Neural progenitor cell (in vitro differentiated cells): ENCODE measurements at regions not wholly inside any gene's neighbourhood (a gene's known extent, or its start where the extent isn't known, plus 50 kb on each side); places are given as distances from the start of the nearest gene placed in this dataset.
A peak's percentile ranks its signal among the peaks of the same experiment; 100 is the strongest.

Source experiments
- DNase-seq: peaks from one replicate; pipeline ENCODE4 v3.0.0-alpha.2; 2016; ENCODE audit warnings: low spot score
- H2AFZ ChIP-seq: fragments of 200-600 bp; sonication (generic); replicated peaks from 2 replicates; pipeline ENCODE4 v1.6.1; 2016; ENCODE audit warnings: antibody characterized with exemption
- H3F3A ChIP-seq: fragments of 200-600 bp; sonication (generic); 2 replicates; pipeline ENCODE4 v1.6.1; 2016; ENCODE audit warnings: antibody characterized with exemption, low read depth
- H3K27ac ChIP-seq: fragments of 200-600 bp; sonication (generic); 2 replicates; pipeline ENCODE4 v1.5.1; 2016; ENCODE audit warnings: mild to moderate bottlenecking
- H3K27me3 ChIP-seq: fragments of 200-600 bp; sonication (generic); 2 replicates; pipeline ENCODE4 v1.6.1; 2016; ENCODE audit warnings: mild to moderate bottlenecking, moderate library complexity
- H3K36me3 ChIP-seq: fragments of 200-600 bp; sonication (generic); 2 replicates; pipeline ENCODE4 v1.5.1; 2016
- H3K4me1 ChIP-seq: fragments of 200-600 bp; sonication (generic); 2 replicates; pipeline ENCODE4 v1.6.1; 2016; ENCODE audit warnings: mixed run types
- H3K4me2 ChIP-seq: fragments of 200-600 bp; sonication (generic); 2 replicates; pipeline ENCODE4 v1.6.1; 2016
- H3K4me3 ChIP-seq: fragments of 200-600 bp; sonication (generic); 2 replicates; pipeline ENCODE4 v1.5.1; 2016
- H3K79me2 ChIP-seq: fragments of 200-600 bp; sonication (generic); 2 replicates; pipeline ENCODE4 v1.6.1; 2016; ENCODE audit warnings: low read depth
- H3K9ac ChIP-seq: fragments of 200-600 bp; sonication (generic); 2 replicates; pipeline ENCODE4 v1.6.1; 2016
- H3K9me3 ChIP-seq: fragments of 200-600 bp; sonication (generic); 2 replicates; pipeline ENCODE4 v1.5.1; 2016; ENCODE audit warnings: low read depth
- H4K20me1 ChIP-seq: fragments of 200-600 bp; sonication (generic); 2 replicates; pipeline ENCODE4 v1.6.1; 2016; ENCODE audit warnings: low read depth
- H3K27ac Mint-ChIP-seq: 3 replicates; pipeline ENCODE4 v1.8.0; 2021; ENCODE audit warnings: mixed read lengths
- H3K27me3 Mint-ChIP-seq: 2 replicates; pipeline ENCODE4 v1.8.0; 2022; ENCODE audit warnings: low read depth, mild to moderate bottlenecking, inconsistent platforms, moderate library complexity, mixed read lengths; ENCODE audit not compliant: insufficient read depth
- H3K36me3 Mint-ChIP-seq: 3 replicates; pipeline ENCODE4 v1.8.0; 2021; ENCODE audit warnings: mixed read lengths
- H3K4me1 Mint-ChIP-seq: 3 replicates; pipeline ENCODE4 v1.8.0; 2021; ENCODE audit warnings: mixed read lengths
- H3K4me3 Mint-ChIP-seq: 3 replicates; pipeline ENCODE4 v1.8.0; 2021; ENCODE audit warnings: mild to moderate bottlenecking, moderate library complexity, mixed read lengths
- H3K9me3 Mint-ChIP-seq: 3 replicates; pipeline ENCODE4 v1.8.0; 2020; ENCODE audit warnings: mixed read lengths
- EZH2 ChIP-seq: fragments of 200-600 bp; sonication (generic); IDR thresholded peaks from 2 replicates; pipeline ENCODE4 v1.6.1; 2017; ENCODE audit warnings: antibody characterized with exemption, mild to moderate bottlenecking, moderate library complexity
- EZH2phosphoT487 ChIP-seq: fragments of 200-600 bp; sonication (generic); IDR thresholded peaks from 2 replicates; pipeline ENCODE4 v1.6.1; 2017; ENCODE audit warnings: antibody characterized with exemption
- TF ChIP-seq, protein P1 (sequence below): fragments of 200-600 bp; sonication (generic); IDR thresholded peaks from 2 replicates; pipeline ENCODE4 v1.5.1; 2017; ENCODE audit warnings: antibody characterized with exemption, mild to moderate bottlenecking

DNA sequence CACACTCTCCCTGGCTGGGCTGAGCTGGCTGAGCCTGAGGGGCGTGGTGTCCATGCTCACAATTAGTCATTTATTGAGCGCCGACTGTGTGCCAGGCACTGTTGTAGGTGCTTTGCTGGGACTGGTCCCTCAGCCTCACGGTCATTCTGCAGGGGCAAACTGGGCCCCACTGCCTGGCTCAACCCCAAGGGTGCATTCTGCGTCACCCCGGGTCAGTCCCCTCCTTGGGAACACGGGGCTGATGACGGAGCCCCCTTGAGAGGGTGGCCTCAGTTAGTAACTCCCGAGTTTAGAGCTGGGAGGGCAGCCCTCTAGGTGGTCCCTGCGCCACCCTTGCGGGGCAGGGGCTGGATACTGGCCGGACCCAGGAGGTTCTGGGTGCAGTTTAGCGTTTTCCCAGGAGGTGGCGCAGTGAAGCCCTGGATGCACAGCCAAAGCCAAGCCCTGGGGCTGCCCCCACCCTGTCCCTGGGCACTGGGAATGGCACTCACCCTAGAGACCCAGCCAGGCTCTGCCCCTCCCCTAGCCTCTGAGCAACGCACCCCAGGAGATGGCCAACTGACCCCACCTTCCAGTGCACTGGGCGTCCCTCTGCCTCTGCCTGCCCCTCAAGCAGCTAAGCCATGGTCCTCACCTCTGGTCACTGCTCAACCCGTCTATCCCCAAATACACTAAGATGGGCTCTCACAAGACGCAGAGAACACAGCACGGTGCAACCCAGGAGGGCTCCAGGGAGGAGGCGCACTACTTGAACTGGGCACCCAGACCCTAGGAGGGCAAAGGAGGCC lies 243.2 kb upstream of the GSE1 start:
- Histone ChIP-seq H3K9ac (no peak overlapping the region), H4K20me1 (no peaks in the 10 kb centered on the region), H3K4me2 (no peak overlapping the region), H3K27ac (no peak overlapping the region), H3K36me3 (no peaks in the 10 kb centered on the region), H3K27me3 (peaks cover 13% of the 10 kb centered on the region), H3K9me3 (no peaks in the 10 kb centered on the region), H3F3A (peaks cover 20% of the 10 kb centered on the region), H2AFZ (no peak overlapping the region), H3K4me3 (no peak overlapping the region), H3K4me1 (peaks cover 14% of the 10 kb centered on the region), H3K79me2 (no peaks in the 10 kb centered on the region)
- peak; percentile 67 for DNase-seq
- Mint-ChIP-seq H3K27me3 (peaks cover 12% of the 10 kb centered on the region), H3K27ac (no peak overlapping the region), H3K4me3 (no peak overlapping the region), H3K9me3 (no peaks in the 10 kb centered on the region), H3K4me1 (peaks cover 33% of the 10 kb centered on the region), H3K36me3 (no peaks in the 10 kb centered on the region)
- TF ChIP-seq EZH2phosphoT487 = no peak
- TF ChIP-seq, protein P1, sequence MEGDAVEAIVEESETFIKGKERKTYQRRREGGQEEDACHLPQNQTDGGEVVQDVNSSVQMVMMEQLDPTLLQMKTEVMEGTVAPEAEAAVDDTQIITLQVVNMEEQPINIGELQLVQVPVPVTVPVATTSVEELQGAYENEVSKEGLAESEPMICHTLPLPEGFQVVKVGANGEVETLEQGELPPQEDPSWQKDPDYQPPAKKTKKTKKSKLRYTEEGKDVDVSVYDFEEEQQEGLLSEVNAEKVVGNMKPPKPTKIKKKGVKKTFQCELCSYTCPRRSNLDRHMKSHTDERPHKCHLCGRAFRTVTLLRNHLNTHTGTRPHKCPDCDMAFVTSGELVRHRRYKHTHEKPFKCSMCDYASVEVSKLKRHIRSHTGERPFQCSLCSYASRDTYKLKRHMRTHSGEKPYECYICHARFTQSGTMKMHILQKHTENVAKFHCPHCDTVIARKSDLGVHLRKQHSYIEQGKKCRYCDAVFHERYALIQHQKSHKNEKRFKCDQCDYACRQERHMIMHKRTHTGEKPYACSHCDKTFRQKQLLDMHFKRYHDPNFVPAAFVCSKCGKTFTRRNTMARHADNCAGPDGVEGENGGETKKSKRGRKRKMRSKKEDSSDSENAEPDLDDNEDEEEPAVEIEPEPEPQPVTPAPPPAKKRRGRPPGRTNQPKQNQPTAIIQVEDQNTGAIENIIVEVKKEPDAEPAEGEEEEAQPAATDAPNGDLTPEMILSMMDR = peak; percentile 80
- TF ChIP-seq EZH2 = no peak

GRCh38 chr16:85370543-85370880 lies 242.6 kb upstream of the GSE1 start:
- Histone ChIP-seq H3K4me2 (no peak overlapping the region), H2AFZ (no peak overlapping the region), H3K9ac (no peak overlapping the region), H3K4me1 (peaks cover 13% of the 10 kb centered on the region), H3K9me3 (no peaks in the 10 kb centered on the region), H3K27me3 (peaks cover 10% of the 10 kb centered on the region), H3K79me2 (no peaks in the 10 kb centered on the region), H3K36me3 (no peaks in the 10 kb centered on the region), H3F3A (peaks cover 18% of the 10 kb centered on the region), H4K20me1 (no peaks in the 10 kb centered on the region), H3K4me3 (no peak overlapping the region), H3K27ac (no peak overlapping the region)
- Mint-ChIP-seq H3K36me3 (no peaks in the 10 kb centered on the region), H3K9me3 (no peaks in the 10 kb centered on the region), H3K4me1 (peaks cover 27% of the 10 kb centered on the region), H3K4me3 (no peak overlapping the region), H3K27ac (no peak overlapping the region), H3K27me3 (peaks cover 12% of the 10 kb centered on the region)
- no peak for DNase-seq
- TF ChIP-seq EZH2 (no peak), EZH2phosphoT487 (no peak)
- TF ChIP-seq, protein P1 = no peak

DNA sequence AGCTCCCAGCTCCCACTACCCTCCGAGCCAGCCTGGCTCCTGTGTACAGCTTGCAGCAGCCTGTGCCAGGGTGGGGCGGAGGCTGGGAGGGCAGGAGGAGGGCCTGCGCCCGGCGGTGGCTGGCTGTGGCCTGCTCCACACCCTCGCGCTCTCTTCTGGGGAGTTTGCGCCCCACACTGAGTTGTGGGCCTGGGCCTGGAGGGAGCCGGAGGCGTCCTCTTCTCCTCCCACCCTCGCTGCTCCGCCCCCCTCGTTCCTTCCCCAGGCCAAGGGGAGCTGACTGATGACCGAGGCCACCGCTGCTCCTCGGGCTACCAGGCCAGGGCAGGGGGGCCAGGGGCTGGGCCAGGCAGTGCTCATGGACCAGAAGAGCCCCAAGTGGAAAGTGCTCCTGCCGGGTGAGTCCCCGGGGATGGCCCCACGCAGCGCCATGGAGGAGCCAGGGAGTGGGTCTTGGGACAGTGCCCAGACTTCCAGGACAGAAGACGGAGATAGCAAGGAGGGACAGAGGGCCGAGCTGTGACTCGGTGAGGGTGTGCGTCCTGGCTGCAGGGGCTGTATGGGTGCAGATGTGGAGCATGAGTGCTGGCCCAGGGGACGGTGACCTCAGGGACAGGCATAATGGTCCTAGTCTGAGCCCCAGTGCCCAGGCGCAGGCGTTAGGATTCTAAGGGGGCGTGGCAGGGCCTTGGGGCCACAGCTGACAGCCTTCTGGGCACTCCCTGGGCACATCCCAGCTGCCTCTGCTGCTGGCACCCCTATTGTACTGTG lies 242.1 kb upstream of the GSE1 start:
- Mint-ChIP-seq H3K4me3 (no peak overlapping the region), H3K9me3 (no peaks in the 10 kb centered on the region), H3K4me1 (peaks cover 24% of the 10 kb centered on the region), H3K27ac (no peak overlapping the region), H3K27me3 (peaks cover 12% of the 10 kb centered on the region), H3K36me3 (no peaks in the 10 kb centered on the region)
- Histone ChIP-seq H2AFZ (no peak overlapping the region), H3K4me3 (no peak overlapping the region), H3K9ac (no peak overlapping the region), H3K36me3 (no peaks in the 10 kb centered on the region), H3K27ac (no peak overlapping the region), H3K9me3 (no peaks in the 10 kb centered on the region), H3K4me1 (peaks cover 7% of the 10 kb centered on the region), H3K27me3 (peaks cover 8% of the 10 kb centered on the region), H3K79me2 (no peaks in the 10 kb centered on the region), H4K20me1 (no peaks in the 10 kb centered on the region), H3K4me2 (no peak overlapping the region), H3F3A (peaks cover 13% of the 10 kb centered on the region)
- TF ChIP-seq, protein P1 = no peak
- TF ChIP-seq EZH2 (no peak), EZH2phosphoT487 (no peak)
- DNase-seq = no peak
